Progenitor cell of endocrine pancreas (in vitro differentiated cells): ENCODE measurements at regions not wholly inside any gene's neighbourhood (a gene's known extent, or its start where the extent isn't known, plus 50 kb on each side); places are given as distances from the start of the nearest gene placed in this dataset.

Experiments used
- DNase-seq: peaks from one replicate; pipeline ENCODE4 v3.0.0; 2021; ENCODE audit warnings: low spot score; ENCODE audit not compliant: unreplicated experiment
- H3K27ac Mint-ChIP-seq: 2 replicates; pipeline ENCODE4 v1.8.0; 2021; ENCODE audit warnings: mild to moderate bottlenecking, moderate library complexity, mixed read lengths
- H3K27me3 Mint-ChIP-seq: 2 replicates; pipeline ENCODE4 v1.8.0; 2021; ENCODE audit warnings: mixed read lengths
- H3K36me3 Mint-ChIP-seq: 2 replicates; pipeline ENCODE4 v1.8.0; 2022; ENCODE audit warnings: mixed read lengths; ENCODE audit not compliant: insufficient read depth
- H3K4me1 Mint-ChIP-seq: 2 replicates; pipeline ENCODE4 v1.8.0; 2021; ENCODE audit warnings: low read depth, mixed read lengths
- H3K4me3 Mint-ChIP-seq: 2 replicates; pipeline ENCODE4 v1.8.0; 2021; ENCODE audit warnings: low read depth, mild to moderate bottlenecking, moderate library complexity, mixed read lengths
- H3K9me3 Mint-ChIP-seq: 2 replicates; pipeline ENCODE4 v1.8.0; 2021; ENCODE audit warnings: low read depth, mixed read lengths
- CTCF ChIP-seq: fragments of 200-600 bp; sonication (generic); IDR thresholded peaks from one replicate; pipeline ENCODE4 v1.5.0; 2021; ENCODE audit warnings: antibody characterized with exemption, mild to moderate bottlenecking; ENCODE audit not compliant: unreplicated experiment

- Mint-ChIP-seq H3K27ac (peak overlapping the region; percentile 8), H3K4me3 (no peak overlapping the region), H3K27me3 (no peaks in the 10 kb centered on the region), H3K9me3 (peaks cover 3% of the 10 kb centered on the region), H3K36me3 (no peaks in the 10 kb centered on the region), H3K4me1 (peaks cover 28% of the 10 kb centered on the region)
- no peak for TF ChIP-seq CTCF
- no peak for DNase-seq
Observed at GRCh38 chr2:19048593-19049266, 309.7 kb downstream of the OSR1 start.

- TF ChIP-seq CTCF = no peak
- H3K9me3 Mint-ChIP-seq = peaks cover 3% of the 10 kb centered on the region
- H3K36me3 Mint-ChIP-seq = no peaks in the 10 kb centered on the region
- H3K4me3 Mint-ChIP-seq = no peak overlapping the region
- H3K27me3 Mint-ChIP-seq = no peaks in the 10 kb centered on the region
- H3K27ac Mint-ChIP-seq = no peak overlapping the region
- peaks cover 37% of the 10 kb centered on the region for H3K4me1 Mint-ChIP-seq
- DNase-seq = no peak
Observed at GRCh38 chr2:19046986-19047780, 311.2 kb downstream of the OSR1 start.

- Mint-ChIP-seq H3K9me3 (peaks cover 3% of the 10 kb centered on the region), H3K36me3 (no peaks in the 10 kb centered on the region), H3K27ac (no peak overlapping the region), H3K4me3 (no peak overlapping the region), H3K27me3 (no peaks in the 10 kb centered on the region), H3K4me1 (peaks cover 34% of the 10 kb centered on the region)
- no peak for DNase-seq
- no peak for TF ChIP-seq CTCF
Observed at GRCh38 chr2:19045151-19045550, 313.3 kb downstream of the OSR1 start.

- TF ChIP-seq CTCF = no peak
- H3K4me3 Mint-ChIP-seq = no peak overlapping the region
- no peaks in the 10 kb centered on the region for H3K27me3 Mint-ChIP-seq
- no peaks in the 10 kb centered on the region for H3K36me3 Mint-ChIP-seq
- DNase-seq = no peak
- peaks cover 3% of the 10 kb centered on the region for H3K9me3 Mint-ChIP-seq
- H3K27ac Mint-ChIP-seq = peak overlapping the region; percentile 86
- H3K4me1 Mint-ChIP-seq = peaks cover 27% of the 10 kb centered on the region
Observed at GRCh38 chr2:19043893-19044292, 314.5 kb downstream of the OSR1 start.

GRCh38 chr2:19041434-19042041 is 316.9 kb downstream of the OSR1 start:
- Mint-ChIP-seq H3K36me3 (no peaks in the 10 kb centered on the region), H3K27ac (no peak overlapping the region), H3K27me3 (no peaks in the 10 kb centered on the region), H3K9me3 (no peaks in the 10 kb centered on the region), H3K4me3 (no peak overlapping the region), H3K4me1 (peaks cover 22% of the 10 kb centered on the region)
- no peak for TF ChIP-seq CTCF
- no peak for DNase-seq
